WERI-Rb-1 (cell line): ENCODE measurements at regions not wholly inside any gene's neighbourhood (a gene's known extent, or its start where the extent isn't known, plus 50 kb on each side); places are given as distances from the start of the nearest gene placed in this dataset.
A peak's percentile ranks its signal among the peaks of the same experiment; 100 is the strongest.

Source experiments
- DNase-seq: peaks from one replicate; pipeline ENCODE4 v3.0.0-alpha.2; 2020
- H3K27ac ChIP-seq: fragments of 250-450 bp; sonication (Bioruptor Pico); 2 replicates; pipeline ENCODE4 v1.5.1; 2020; ENCODE audit warnings: mild to moderate bottlenecking, moderate library complexity
- H3K27me3 ChIP-seq: fragments of 250-450 bp; sonication (Bioruptor Pico); 2 replicates; pipeline ENCODE4 v1.5.1; 2021; ENCODE audit warnings: mild to moderate bottlenecking, low read depth, moderate library complexity; ENCODE audit not compliant: insufficient read depth, severe bottlenecking
- H3K36me3 ChIP-seq: fragments of 250-450 bp; sonication (Bioruptor Pico); 2 replicates; pipeline ENCODE4 v1.5.1; 2020; ENCODE audit warnings: mild to moderate bottlenecking, moderate library complexity
- H3K4me3 ChIP-seq: 2 replicates; pipeline ENCODE4 v1.5.1; 2011; ENCODE audit warnings: low read depth, mild to moderate bottlenecking, control low read depth, low read length
- H3K9me3 ChIP-seq: fragments of 250-450 bp; sonication (Bioruptor Pico); 2 replicates; pipeline ENCODE4 v1.5.1; 2021; ENCODE audit warnings: mild to moderate bottlenecking, moderate library complexity; ENCODE audit not compliant: severe bottlenecking
- TF ChIP-seq, protein P1 (sequence below): IDR thresholded peaks from 2 replicates; pipeline ENCODE4 v1.5.1; 2011; ENCODE audit warnings: low read depth, mild to moderate bottlenecking, control low read depth, inconsistent platforms, low read length

DNA sequence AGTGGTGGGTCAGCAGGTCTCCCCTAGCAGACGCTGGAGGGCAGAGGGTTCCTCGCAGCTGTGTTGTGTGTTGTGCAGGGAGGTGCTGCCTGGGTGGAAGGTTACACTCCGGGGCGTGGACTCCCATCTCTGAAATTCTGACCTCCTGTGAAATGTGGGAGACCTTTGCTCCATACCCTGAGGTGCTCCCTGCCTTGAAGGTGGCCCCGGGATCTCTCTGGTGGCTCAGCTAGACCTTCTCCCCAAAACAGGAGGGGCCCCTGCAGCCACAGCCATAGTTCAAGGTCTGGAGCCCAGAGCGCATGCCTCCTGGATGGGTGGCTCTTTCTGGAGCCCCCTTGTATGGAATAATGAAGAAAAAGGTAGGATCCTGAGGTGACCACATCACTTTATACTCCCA, 70.2 kb downstream of the SOX1 start:
- Histone ChIP-seq H3K9me3 (no peaks in the 10 kb centered on the region), H3K27ac (no peak overlapping the region), H3K36me3 (no peaks in the 10 kb centered on the region), H3K4me3 (no peak overlapping the region), H3K27me3 (peaks cover 98% of the 10 kb centered on the region)
- peak; percentile 3 for DNase-seq
- TF ChIP-seq, protein P1, sequence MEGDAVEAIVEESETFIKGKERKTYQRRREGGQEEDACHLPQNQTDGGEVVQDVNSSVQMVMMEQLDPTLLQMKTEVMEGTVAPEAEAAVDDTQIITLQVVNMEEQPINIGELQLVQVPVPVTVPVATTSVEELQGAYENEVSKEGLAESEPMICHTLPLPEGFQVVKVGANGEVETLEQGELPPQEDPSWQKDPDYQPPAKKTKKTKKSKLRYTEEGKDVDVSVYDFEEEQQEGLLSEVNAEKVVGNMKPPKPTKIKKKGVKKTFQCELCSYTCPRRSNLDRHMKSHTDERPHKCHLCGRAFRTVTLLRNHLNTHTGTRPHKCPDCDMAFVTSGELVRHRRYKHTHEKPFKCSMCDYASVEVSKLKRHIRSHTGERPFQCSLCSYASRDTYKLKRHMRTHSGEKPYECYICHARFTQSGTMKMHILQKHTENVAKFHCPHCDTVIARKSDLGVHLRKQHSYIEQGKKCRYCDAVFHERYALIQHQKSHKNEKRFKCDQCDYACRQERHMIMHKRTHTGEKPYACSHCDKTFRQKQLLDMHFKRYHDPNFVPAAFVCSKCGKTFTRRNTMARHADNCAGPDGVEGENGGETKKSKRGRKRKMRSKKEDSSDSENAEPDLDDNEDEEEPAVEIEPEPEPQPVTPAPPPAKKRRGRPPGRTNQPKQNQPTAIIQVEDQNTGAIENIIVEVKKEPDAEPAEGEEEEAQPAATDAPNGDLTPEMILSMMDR, result no peak

DNA sequence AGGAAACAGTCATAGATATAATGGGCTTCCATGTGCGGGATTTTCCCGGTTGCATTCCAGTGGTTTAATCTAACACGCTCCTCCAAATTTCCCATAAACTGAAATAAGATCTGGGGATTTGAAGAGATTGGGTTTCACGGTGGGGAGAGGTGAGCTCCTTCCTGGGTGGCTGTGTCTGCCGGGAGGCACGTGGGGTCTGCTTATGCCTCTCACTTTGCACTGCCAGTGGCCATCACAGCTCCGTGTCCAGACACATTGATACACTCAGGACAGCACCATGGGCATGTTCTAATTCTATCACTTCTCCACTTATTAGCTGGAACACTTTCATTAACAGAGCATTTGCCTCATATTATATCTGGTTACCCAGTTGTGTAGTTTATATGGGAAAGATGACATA, 73.4 kb downstream of the SOX1 start:
- DNase-seq, result peak; percentile 1
- Histone ChIP-seq H3K9me3 (no peaks in the 10 kb centered on the region), H3K27me3 (peaks cover 98% of the 10 kb centered on the region), H3K36me3 (no peaks in the 10 kb centered on the region), H3K27ac (no peak overlapping the region), H3K4me3 (no peak overlapping the region)
- TF ChIP-seq, protein P1, result no peak

DNA sequence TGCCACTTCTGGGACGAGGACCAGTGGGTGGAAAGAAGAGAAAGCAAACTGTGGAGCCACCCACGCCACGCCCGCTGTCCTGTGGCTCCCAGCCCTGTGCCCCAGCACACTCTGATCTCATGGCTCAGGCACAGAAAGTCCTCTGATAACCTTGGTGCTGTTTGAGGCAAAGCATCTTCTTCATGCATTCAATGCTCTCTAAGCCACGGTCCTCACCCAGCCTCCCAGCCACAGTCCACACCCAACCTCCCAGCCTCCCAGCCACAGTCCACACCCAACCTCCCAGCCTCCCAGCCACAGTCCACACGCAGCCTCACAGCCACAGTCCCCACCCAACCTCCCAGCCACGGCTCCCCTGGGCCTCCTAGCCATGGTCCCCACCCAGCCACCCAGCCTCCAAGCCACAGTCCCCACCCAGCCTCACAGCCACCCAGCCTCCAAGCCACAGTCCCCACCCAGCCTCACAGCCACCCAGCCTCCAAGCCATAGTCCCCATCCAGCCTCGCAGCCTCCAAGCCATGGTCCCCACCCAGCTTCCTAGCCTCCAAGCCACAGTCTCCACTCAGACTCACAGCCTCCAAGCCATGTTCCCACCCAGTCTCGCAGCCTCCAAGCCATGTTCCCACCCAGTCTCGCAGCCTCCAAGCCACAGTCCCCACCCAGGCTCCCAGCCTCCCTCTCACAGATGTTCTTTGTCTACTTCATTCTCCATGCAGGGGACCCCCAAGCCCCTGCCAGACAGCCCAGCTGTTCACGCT, 74.9 kb downstream of the SOX1 start:
- peak; percentile 7 for DNase-seq
- TF ChIP-seq, protein P1, result no peak
- Histone ChIP-seq H3K36me3 (no peaks in the 10 kb centered on the region), H3K9me3 (peaks cover 6% of the 10 kb centered on the region), H3K27me3 (peaks cover 98% of the 10 kb centered on the region), H3K27ac (no peak overlapping the region), H3K4me3 (no peak overlapping the region)

DNA sequence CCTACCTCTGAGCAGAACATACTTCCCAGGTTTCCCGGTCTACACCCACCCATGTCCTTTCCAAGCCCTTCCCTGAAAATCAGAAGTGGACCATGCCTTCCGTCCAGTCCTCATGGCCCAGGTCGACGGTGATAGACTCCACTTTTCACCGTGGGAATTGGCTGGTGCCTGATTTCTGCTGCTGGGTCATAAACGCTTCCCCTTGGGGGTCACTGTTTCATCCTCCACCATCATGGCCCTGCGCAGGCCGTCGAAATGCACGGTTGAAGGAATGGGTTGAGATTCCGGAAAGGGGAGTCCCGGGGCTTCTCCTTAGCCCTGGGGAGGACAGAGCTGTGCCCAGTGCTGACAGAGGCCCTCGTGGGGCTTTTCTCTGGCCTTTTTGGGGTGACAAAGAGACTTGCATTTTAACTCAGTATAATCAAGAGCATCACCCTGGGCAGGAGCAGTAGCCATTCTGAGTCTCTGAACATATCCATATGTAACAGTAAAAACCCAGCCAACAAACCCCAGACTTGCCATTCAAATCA, 75.5 kb downstream of the SOX1 start:
- Histone ChIP-seq H3K9me3 (peaks cover 6% of the 10 kb centered on the region), H3K4me3 (no peak overlapping the region), H3K27me3 (peaks cover 91% of the 10 kb centered on the region), H3K27ac (no peak overlapping the region), H3K36me3 (no peaks in the 10 kb centered on the region)
- peak; percentile 4 for DNase-seq
- TF ChIP-seq, protein P1, result no peak

DNA sequence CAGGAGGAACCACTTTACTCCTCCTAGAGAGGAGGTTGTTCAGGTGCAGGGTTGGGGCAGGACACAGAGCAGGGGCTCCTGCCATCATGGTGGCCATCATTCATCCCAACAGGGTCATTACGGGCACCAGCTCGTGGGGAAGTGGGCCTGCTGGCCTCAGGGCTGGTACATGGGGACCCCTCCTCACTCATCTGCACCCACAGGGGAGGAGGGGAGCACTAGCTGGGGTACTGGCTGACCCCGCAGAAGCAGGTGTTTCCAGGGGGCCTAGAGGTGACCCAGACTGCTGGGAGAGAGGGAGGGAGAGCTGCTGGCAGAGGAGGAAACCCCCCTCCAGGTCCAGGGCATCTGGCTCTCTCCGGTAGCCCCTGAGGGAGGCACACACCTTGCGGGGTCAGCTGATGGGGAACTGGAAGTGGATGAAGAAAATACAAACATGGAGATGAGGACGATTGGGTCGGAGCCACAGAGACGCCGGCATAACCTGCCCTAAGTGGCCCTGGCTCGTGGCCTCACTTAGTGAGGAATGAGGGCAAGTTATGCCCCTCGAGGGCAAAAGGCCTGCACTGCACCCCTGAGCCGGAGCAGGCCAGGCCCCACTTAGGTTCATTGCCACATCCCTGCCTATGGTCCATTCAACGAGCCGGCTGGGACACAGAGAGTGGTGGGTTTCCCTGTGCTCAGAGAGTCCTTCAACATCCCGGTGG, 76.2 kb downstream of the SOX1 start:
- H3K9me3 ChIP-seq, result peaks cover 6% of the 10 kb centered on the region
- no peak overlapping the region for H3K27ac ChIP-seq
- peaks cover 84% of the 10 kb centered on the region for H3K27me3 ChIP-seq
- peak; percentile 6 for DNase-seq
- no peak overlapping the region for H3K4me3 ChIP-seq
- TF ChIP-seq, protein P1, result no peak
- H3K36me3 ChIP-seq, result no peaks in the 10 kb centered on the region
